DND-41 (cell line): ENCODE measurements at regions not wholly inside any gene's neighbourhood (a gene's known extent, or its start where the extent isn't known, plus 50 kb on each side); places are given as distances from the start of the nearest gene placed in this dataset.

Experiments used
- CTCF ChIP-seq: IDR thresholded peaks from 2 replicates; pipeline ENCODE4 v1.5.1; 2012; ENCODE audit warnings: borderline replicate concordance, low read length, moderate library complexity, mild to moderate bottlenecking; ENCODE audit not compliant: poor library complexity, severe bottlenecking; ENCODE audit errors: extremely low read depth
- EZH2 ChIP-seq: IDR thresholded peaks from 3 replicates; pipeline ENCODE4 v1.6.1; 2012; ENCODE audit warnings: borderline replicate concordance, low read depth, mild to moderate bottlenecking, moderate library complexity, low read length, inconsistent platforms; ENCODE audit not compliant: severe bottlenecking

- TF ChIP-seq EZH2 (no peak), CTCF (no peak)
Observed at GRCh38 chr10:108788891-108789290, 1134.4 kb downstream of the XPNPEP1 start.
